ENCODE measurements at regions not wholly inside any gene's neighbourhood (a gene's known extent, or its start where the extent isn't known, plus 50 kb on each side); places are given as distances from the start of the nearest gene placed in this dataset.
"Not testable (repeated sequence)": the region's sequence is repeated elsewhere in the genome, so short reads cannot be mapped to it uniquely, and the experiment has no call there.

DNA sequence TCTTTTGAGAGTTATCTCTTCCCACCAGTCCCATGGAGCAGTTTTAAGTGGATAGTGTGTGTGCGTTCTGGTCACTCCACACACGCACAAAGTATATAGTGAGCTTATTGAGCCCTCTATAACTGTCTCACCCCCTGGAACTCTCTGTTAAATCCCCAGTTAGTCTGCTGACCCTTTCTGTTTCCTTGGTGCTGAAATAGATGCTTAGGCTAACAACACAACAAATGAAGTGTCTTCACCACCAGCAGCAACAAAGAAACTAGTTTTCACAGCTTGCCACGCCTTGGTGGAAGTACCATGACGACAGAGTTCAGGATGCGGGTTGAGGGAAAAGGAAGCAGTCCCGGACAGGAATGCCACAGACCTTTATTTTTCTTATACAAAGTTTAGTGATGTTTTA is 203.5 kb upstream of the TMEFF2 start:
- CTCF ChIA-PET, result no interaction called here
- DNase-seq (ENCODE audit: low read depth, low spot score), result no peak
- no peak overlapping the region for H3K4me3 ChIP-seq (ENCODE audit: low read depth, low read length)
- TF ChIP-seq, protein P1, sequence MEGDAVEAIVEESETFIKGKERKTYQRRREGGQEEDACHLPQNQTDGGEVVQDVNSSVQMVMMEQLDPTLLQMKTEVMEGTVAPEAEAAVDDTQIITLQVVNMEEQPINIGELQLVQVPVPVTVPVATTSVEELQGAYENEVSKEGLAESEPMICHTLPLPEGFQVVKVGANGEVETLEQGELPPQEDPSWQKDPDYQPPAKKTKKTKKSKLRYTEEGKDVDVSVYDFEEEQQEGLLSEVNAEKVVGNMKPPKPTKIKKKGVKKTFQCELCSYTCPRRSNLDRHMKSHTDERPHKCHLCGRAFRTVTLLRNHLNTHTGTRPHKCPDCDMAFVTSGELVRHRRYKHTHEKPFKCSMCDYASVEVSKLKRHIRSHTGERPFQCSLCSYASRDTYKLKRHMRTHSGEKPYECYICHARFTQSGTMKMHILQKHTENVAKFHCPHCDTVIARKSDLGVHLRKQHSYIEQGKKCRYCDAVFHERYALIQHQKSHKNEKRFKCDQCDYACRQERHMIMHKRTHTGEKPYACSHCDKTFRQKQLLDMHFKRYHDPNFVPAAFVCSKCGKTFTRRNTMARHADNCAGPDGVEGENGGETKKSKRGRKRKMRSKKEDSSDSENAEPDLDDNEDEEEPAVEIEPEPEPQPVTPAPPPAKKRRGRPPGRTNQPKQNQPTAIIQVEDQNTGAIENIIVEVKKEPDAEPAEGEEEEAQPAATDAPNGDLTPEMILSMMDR (IDR thresholded peaks at IDR 0.05; ENCODE audit: insufficient read depth, low read length, missing control alignments), result no peak
- POLR2A ChIA-PET, result no interaction called here

DNA sequence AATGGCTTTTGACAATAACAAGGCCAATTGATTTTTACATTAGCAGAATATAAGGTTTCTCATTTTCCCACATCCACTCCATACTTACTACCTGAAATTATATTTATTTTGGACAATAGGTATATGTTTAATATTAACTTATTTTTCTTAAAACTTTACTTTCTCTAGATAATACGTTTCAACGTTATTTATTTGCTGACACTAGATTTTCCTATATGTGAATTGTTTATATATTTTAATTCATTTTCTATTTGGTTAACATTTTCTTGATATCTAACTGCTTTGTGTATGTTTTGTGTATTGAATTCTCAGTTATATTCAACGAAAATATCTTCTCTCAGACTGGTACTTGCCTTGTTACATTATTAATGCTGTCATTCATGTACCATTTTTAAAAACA is 199.9 kb upstream of the TMEFF2 start:
- CTCF ChIA-PET, result no interaction called here
- TF ChIP-seq, protein P1 (IDR thresholded peaks at IDR 0.05; ENCODE audit: insufficient read depth, low read length, missing control alignments), result no peak
- no peak overlapping the region for H3K4me3 ChIP-seq (ENCODE audit: low read depth, low read length)
- POLR2A ChIA-PET, result no interaction called here
- DNase-seq (ENCODE audit: low read depth, low spot score), result no peak

DNA sequence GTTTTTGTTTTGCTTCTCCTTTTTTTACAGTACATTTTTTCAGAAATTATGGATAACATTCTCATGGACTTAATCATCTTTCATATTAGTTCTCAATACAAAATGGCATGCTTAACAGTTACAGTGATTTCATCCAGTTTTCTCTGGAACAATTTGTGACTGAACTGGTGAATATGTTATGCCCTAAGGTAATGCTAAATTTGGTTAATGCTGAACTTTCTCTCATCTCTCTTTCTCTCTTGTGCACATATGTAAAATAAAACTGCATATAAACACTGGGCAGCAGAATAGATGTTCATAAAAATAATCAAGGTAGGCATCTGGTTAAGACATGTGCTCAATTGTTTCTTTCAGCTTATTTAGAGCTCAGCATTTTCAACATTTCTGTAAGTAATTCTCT is 196.3 kb upstream of the TMEFF2 start:
- POLR2A ChIA-PET, result no interaction called here
- CTCF ChIA-PET, result no interaction called here
- TF ChIP-seq, protein P1 (IDR thresholded peaks at IDR 0.05; ENCODE audit: insufficient read depth, low read length, missing control alignments), result no peak
- no peak overlapping the region for H3K4me3 ChIP-seq (ENCODE audit: low read depth, low read length)
- no peak for DNase-seq (ENCODE audit: low read depth, low spot score)

DNA sequence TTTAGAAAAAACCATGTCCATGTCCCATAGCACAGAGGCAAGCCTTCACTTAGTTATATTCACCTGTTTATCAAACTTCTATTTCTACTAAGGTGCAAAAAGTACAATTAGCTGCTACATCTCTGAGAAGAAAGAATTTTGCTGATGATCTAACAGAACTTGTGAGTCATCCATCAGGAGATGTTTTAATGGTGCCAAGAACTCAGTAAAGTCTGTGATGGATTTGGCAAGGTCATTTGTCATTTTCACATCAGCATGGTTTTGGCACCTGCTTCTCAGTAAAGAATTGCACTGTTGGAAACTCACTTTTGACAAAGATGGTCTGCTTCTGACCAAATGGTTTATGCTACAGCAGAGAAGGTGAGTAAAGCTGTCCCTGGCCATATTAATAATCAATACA is 195.7 kb upstream of the TMEFF2 start:
- ChIA-PET CTCF (no interaction called here), POLR2A (no interaction called here)
- TF ChIP-seq, protein P1 (IDR thresholded peaks at IDR 0.05; ENCODE audit: insufficient read depth, low read length, missing control alignments), result no peak
- DNase-seq (ENCODE audit: low read depth, low spot score), result no peak
- H3K4me3 ChIP-seq (ENCODE audit: low read depth, low read length), result no peak overlapping the region

DNA sequence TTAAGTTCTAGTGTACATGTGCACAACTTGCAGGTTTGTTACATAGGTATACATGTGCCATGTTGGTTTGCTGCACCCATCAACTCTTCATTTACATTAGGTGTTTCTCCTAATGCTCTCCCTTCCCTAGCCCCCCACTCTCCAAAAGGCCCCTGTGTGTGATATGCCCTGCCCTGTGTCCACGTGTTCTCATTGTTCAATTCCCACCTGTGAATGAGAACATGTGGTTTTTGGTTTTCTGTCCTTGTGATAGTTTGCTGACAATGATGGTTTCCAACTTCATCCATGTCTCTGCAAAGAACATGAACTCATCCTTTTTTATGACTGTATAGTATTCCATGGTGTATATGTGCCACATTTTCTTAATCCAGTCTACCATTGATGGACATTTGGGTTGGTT is 189.5 kb upstream of the TMEFF2 start:
- H3K4me3 ChIP-seq (ENCODE audit: low read depth, low read length); CTCF ChIA-PET; DNase-seq (ENCODE audit: low read depth, low spot score); POLR2A ChIA-PET: not testable (repeated sequence)

DNA sequence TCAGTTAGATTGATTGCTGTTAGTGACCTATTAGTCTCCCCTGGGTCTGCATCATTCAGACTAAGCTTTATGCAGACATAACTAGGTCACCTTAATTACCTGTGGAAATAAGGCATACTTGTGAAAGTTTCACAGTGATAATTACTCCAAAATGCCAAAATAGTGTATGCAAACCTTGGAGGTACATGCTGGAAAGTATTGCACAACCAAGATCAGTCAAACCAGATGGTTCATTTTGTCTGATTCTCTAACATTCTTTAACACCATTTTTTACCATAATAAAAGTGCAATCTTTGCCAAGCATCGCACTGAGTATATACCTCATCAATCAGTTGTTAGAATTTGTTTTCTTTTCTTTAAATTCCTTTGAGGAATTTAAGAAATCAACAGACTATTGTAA is 186.3 kb upstream of the TMEFF2 start:
- TF ChIP-seq, protein P1 (IDR thresholded peaks at IDR 0.05; ENCODE audit: insufficient read depth, low read length, missing control alignments), result no peak
- CTCF ChIA-PET, result no interaction called here
- POLR2A ChIA-PET, result no interaction called here
- H3K4me3 ChIP-seq (ENCODE audit: low read depth, low read length), result no peak overlapping the region
- no peak for DNase-seq (ENCODE audit: low read depth, low spot score)

DNA sequence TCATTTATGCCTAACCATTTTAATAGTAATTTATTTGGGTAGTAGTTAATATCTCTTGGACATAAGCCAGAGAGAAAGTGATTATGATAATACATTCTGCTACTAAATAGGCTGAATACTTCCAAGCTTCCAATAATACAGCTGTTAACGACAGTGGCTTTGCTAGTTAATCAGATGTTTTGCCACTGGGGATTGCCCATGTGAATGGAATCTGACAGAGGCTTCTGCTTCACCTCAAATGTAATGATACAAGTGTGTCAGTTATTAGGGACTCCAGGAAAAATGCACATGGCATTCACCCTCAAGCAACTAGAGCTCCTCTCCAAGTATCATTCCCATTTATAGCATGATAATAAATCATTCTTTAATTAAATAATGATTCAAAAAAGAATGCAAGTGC is 185.0 kb upstream of the TMEFF2 start:
- TF ChIP-seq, protein P1 (IDR thresholded peaks at IDR 0.05; ENCODE audit: insufficient read depth, low read length, missing control alignments), result no peak
- POLR2A ChIA-PET, result no interaction called here
- H3K4me3 ChIP-seq (ENCODE audit: low read depth, low read length), result no peak overlapping the region
- CTCF ChIA-PET, result no interaction called here
- DNase-seq (ENCODE audit: low read depth, low spot score), result no peak

Data from AG04449 (cell line).